GM12872 (cell line): ENCODE measurements at regions not wholly inside any gene's neighbourhood (a gene's known extent, or its start where the extent isn't known, plus 50 kb on each side); places are given as distances from the start of the nearest gene placed in this dataset.

ENCODE experiments used
- CTCF ChIP-seq: IDR thresholded peaks from 3 replicates; pipeline ENCODE4 v1.5.1; 2011; ENCODE audit warnings: low read depth, mild to moderate bottlenecking, low read length, moderate library complexity; ENCODE audit not compliant: insufficient read depth

DNA sequence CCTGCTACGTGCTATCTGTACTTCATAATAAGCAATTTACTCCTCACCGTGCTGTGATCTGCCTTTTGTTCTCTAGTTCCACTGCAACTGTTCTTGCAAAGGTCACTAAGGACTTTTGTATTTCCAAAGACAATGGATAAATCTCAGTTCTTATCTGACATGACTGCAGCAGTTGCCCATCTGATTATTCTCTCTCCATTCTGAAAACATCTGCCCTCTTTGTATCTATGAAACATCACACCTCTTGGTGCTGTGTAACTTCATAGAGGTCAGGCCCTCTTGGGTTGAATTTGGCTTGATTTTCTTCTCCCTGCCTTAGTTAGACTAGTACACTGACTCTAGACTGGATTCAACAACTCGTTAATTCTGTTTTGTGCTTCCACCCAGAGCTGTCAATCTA, 319.6 kb downstream of the BTG1 start:
- no peak for TF ChIP-seq CTCF

GRCh38 chr12:91824991-91825390, 320.7 kb downstream of the BTG1 start:
- TF ChIP-seq CTCF, result no peak

GRCh38 chr12:91819132-91819447, 326.6 kb downstream of the BTG1 start:
- TF ChIP-seq CTCF, result no peak

DNA sequence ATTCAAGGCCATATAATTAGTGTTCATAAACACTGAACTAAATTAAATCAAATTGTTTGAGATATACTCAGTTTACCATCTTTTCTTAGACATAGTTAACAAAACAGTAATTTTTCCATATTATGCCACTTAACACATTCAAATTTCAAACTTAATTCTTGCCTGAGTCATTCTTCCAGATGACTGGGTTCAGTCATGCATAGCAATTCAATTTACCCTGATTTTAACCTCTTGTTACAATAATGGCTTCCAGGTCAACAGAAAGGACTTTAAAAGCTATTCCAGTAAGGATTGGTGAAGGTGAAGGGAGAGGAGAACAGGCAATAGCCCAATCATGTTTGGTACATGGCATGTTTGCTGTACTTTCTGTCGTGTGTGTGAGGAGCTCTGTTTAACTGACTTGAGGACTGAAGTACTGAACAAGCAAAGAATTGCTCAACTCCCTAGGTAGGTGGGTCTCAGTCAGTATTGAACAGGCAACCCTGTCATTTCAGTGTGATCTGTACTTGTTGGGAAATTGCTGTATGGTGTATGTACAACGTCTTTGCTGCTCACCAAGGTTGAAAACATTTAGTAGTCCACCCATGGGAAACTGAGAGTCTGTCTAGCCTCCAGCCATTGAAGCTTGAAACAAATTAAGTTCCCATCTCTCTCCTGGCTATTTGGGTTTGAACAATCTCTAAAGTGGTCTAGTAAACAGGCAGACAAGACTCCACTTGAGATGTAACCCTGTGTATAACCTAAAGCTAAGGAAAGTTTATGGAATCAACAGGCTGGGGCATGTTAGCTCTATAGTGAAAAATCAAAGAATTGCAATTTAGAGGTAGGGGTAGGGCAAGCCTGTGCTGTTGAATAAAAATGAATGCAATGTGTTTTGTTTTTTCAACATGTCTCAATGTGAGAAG, 327.2 kb downstream of the BTG1 start:
- no peak for TF ChIP-seq CTCF

DNA sequence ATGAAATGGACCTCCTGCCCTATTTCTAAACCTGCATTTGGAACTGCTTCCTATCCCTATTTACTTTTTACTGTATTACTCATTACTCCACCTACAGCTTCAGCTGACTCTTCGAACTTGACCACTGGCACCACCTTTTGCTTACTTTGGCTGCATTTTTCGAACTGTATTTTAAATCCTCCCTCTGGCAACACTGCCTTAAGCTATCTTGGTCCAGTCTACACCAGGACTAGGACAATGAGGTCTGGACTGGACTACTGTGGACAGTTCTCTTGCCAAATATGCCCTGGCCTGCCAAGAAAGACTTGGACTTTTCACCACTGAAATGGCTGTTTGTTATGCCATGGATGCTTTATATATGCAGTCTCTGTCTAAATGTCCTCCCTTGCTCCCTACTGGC, 328.1 kb downstream of the BTG1 start:
- TF ChIP-seq CTCF, result no peak

GRCh38 chr12:91813701-91814100, 331.9 kb downstream of the BTG1 start:
- TF ChIP-seq CTCF, result no peak

DNA sequence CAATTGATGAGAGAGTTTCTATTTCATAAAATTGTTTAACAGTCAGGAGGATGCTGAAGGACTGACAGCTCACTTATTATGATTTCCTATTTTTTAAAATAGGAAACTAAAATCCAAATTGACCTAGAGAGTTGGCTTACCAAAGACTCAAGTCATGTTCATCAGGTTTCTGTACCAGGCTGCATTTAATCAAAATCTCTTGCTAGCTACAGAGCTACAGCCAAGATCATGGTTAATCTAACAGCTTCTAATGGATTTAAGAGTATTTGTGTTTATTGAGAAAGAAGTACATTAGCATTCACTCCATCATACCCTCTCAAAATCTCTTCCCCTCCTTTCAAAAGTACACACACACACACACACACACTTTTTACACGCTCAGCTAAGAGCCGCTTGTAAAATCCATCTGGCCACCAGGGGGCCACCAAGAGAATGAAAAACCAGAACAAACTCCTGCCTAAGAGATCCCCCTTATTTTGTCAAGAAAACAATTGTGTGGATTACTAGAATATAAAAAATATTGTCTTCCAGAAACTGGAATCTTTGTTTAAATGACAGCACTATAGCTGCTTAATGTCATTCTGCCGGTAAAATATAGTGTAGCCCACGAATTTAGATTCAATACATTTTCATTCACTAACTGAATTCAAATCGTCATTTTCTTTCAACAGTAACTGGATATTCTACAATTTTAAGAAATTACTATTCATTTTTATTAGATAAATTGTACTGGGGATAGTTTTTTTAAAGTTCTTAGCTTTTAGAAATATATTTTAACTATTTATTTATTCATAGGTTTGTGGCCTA, 334.0 kb downstream of the BTG1 start:
- TF ChIP-seq CTCF, result peak; percentile 77
